Keratinocyte (primary cell): ENCODE measurements at regions not wholly inside any gene's neighbourhood (a gene's known extent, or its start where the extent isn't known, plus 50 kb on each side); places are given as distances from the start of the nearest gene placed in this dataset.

ENCODE experiments used
- DNase-seq: peaks from one replicate; pipeline ENCODE4 v3.0.0-alpha.2; 2011; ENCODE audit warnings: low read depth, missing footprints, low spot score
- FAIRE-seq: peaks from 2 replicates; lab custom pipeline; 2011; peaks lifted over from hg19 to GRCh38; lab: Jason Lieb, UNC
- H2AFZ ChIP-seq: 2 replicates; pipeline ENCODE4 v1.6.0; 2012; ENCODE audit warnings: low read length, control low read depth, inconsistent platforms; ENCODE audit not compliant: control insufficient read depth
- H3K27ac ChIP-seq: 2 replicates; pipeline ENCODE4 v1.5.1; 2011; ENCODE audit warnings: low read length; ENCODE audit not compliant: control insufficient read depth, insufficient read depth
- H3K27me3 ChIP-seq: 3 replicates; pipeline ENCODE4 v1.6.0; 2011; ENCODE audit warnings: low read length; ENCODE audit not compliant: control insufficient read depth, insufficient read depth; ENCODE audit errors: extremely low read depth
- H3K36me3 ChIP-seq, 2 experiments: 2 replicates in 1 of 2; 3 replicates in 1 of 2; pipeline ENCODE4 v1.5.1; 2011; ENCODE audit warnings: low read length in 2 of 2, mild to moderate bottlenecking in 1 of 2; ENCODE audit not compliant: control insufficient read depth in 2 of 2, insufficient read depth in 2 of 2; ENCODE audit errors: extremely low read depth in 1 of 2
- H3K4me1 ChIP-seq: 3 replicates; pipeline ENCODE4 v1.5.1; 2011; ENCODE audit warnings: low read length; ENCODE audit not compliant: control insufficient read depth, insufficient read depth; ENCODE audit errors: extremely low read depth
- H3K4me2 ChIP-seq: 3 replicates; pipeline ENCODE4 v1.6.0; 2011; ENCODE audit warnings: low read depth, low read length; ENCODE audit not compliant: control insufficient read depth, insufficient read depth; ENCODE audit errors: extremely low read depth
- H3K4me3 ChIP-seq, 3 experiments: fragments of 200-600 bp in 1 of 3; sonication (generic) in 1 of 3; 2 replicates in 2 of 3; 3 replicates in 1 of 3; pipeline ENCODE4 v1.5.1; 2011 to 2016; ENCODE audit warnings: low read length in 3 of 3, mild to moderate bottlenecking in 3 of 3, control low read depth in 2 of 3, inconsistent platforms in 1 of 3, low read depth in 1 of 3, mixed read lengths in 1 of 3, mixed run types in 1 of 3, moderate library complexity in 1 of 3; ENCODE audit not compliant: control insufficient read depth in 2 of 3, insufficient read depth in 2 of 3; ENCODE audit errors: extremely low read depth in 1 of 3
- H3K79me2 ChIP-seq: 2 replicates; pipeline ENCODE4 v1.6.0; 2012; ENCODE audit warnings: low read length; ENCODE audit not compliant: control insufficient read depth, insufficient read depth
- H3K9ac ChIP-seq: 3 replicates; pipeline ENCODE4 v1.6.0; 2011; ENCODE audit warnings: low read length; ENCODE audit not compliant: control insufficient read depth, insufficient read depth; ENCODE audit errors: extremely low read depth
- H3K9me1 ChIP-seq: 3 replicates; pipeline ENCODE4 v1.6.0; 2011; ENCODE audit warnings: low read length; ENCODE audit not compliant: control insufficient read depth, insufficient read depth; ENCODE audit errors: extremely low read depth
- H3K9me3 ChIP-seq: 2 replicates; pipeline ENCODE4 v1.5.1; 2012; ENCODE audit warnings: low read depth, low read length; ENCODE audit not compliant: control insufficient read depth
- H4K20me1 ChIP-seq: 3 replicates; pipeline ENCODE4 v1.6.0; 2011; ENCODE audit warnings: low read length; ENCODE audit not compliant: control insufficient read depth, insufficient read depth; ENCODE audit errors: extremely low read depth
- EZH2 ChIP-seq: IDR thresholded peaks from one replicate; pipeline ENCODE4 v1.6.1; 2012; ENCODE audit warnings: inconsistent platforms, mild to moderate bottlenecking, low read length, moderate library complexity
- dilution Hi-C: fragments of 300-500 bp; cut with MboI; formaldehyde crosslinking; loops from one replicate; pipeline ENCODE4 v1.7.0; 2020; ENCODE audit warnings: low sequenced_read_pairs; ENCODE audit not compliant: extremely low pct_ligation_motif_present
- TF ChIP-seq, protein P1 (sequence below), 3 experiments: IDR thresholded peaks in 1 of 3; conservative IDR thresholded peaks in 1 of 3; optimal IDR thresholded peaks in 1 of 3; 2 replicates in 2 of 3; 3 replicates in 1 of 3; pipeline versions ENCODE3 to v1.5.1; 2011; ENCODE audit warnings: low read length in 3 of 3, mild to moderate bottlenecking in 3 of 3, moderate library complexity in 2 of 3, control low read depth in 1 of 3, inconsistent platforms in 1 of 3; ENCODE audit not compliant: insufficient read depth in 2 of 3; ENCODE audit errors: extremely low read depth in 1 of 3

- peaks cover 14% of the 10 kb centered on the region for H3K27me3 ChIP-seq
- H3K9ac ChIP-seq = no peak overlapping the region
- H4K20me1 ChIP-seq = no peaks in the 10 kb centered on the region
- H3K4me3 ChIP-seq = no peak overlapping the region
- no peaks in the 10 kb centered on the region for H3K4me1 ChIP-seq
- dilution Hi-C loops = no loop called here
- H3K9me3 ChIP-seq = no peaks in the 10 kb centered on the region
- H3K27ac ChIP-seq = no peak overlapping the region
- no peak for TF ChIP-seq EZH2
- TF ChIP-seq, protein P1, sequence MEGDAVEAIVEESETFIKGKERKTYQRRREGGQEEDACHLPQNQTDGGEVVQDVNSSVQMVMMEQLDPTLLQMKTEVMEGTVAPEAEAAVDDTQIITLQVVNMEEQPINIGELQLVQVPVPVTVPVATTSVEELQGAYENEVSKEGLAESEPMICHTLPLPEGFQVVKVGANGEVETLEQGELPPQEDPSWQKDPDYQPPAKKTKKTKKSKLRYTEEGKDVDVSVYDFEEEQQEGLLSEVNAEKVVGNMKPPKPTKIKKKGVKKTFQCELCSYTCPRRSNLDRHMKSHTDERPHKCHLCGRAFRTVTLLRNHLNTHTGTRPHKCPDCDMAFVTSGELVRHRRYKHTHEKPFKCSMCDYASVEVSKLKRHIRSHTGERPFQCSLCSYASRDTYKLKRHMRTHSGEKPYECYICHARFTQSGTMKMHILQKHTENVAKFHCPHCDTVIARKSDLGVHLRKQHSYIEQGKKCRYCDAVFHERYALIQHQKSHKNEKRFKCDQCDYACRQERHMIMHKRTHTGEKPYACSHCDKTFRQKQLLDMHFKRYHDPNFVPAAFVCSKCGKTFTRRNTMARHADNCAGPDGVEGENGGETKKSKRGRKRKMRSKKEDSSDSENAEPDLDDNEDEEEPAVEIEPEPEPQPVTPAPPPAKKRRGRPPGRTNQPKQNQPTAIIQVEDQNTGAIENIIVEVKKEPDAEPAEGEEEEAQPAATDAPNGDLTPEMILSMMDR (optimal IDR thresholded peaks at IDR 0.05 in 1 of 3, IDR thresholded peaks at IDR 0.05 in 1 of 3, conservative IDR thresholded peaks at IDR 0.05 in 1 of 3; ENCODE audit: extremely low read depth in 1 of 3, insufficient read depth in 2 of 3, low read length in 3 of 3) = no peak
- FAIRE-seq (no peak), DNase-seq (no peak)
- no peak overlapping the region for H2AFZ ChIP-seq
- no peak overlapping the region for H3K4me2 ChIP-seq
- no peaks in the 10 kb centered on the region for H3K79me2 ChIP-seq
- no peaks in the 10 kb centered on the region for H3K36me3 ChIP-seq
- H3K9me1 ChIP-seq = no peaks in the 10 kb centered on the region
Observed at GRCh38 chr11:69576069-69576782, 64.7 kb upstream of the CCND1 start.

DNA sequence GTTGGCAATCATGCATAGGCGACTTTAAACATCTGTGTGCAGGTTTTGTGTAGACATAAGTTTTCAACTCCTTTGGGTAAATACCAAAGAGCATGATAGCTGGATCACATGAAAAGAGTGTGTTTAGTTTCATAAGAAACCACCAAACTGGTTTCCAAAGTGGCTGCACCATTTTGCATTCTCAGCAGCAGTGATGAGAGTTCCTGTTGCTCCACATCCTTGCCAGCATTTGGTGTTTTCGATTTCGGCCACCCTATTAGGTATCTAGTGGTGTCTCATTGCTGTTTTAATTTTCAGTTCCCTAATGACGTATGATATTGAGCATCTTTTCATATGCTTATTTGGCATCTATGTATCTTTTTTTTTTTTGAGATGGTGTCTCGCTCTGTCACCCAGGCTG is 62.8 kb upstream of the CCND1 start:
- Histone ChIP-seq H3K9me3 (no peaks in the 10 kb centered on the region), H3K4me2 (no peak overlapping the region), H2AFZ (no peak overlapping the region), H3K36me3 (no peaks in the 10 kb centered on the region), H3K4me3 (no peak overlapping the region), H3K4me1 (no peaks in the 10 kb centered on the region), H3K9me1 (no peaks in the 10 kb centered on the region), H3K27me3 (peaks cover 9% of the 10 kb centered on the region), H3K27ac (no peak overlapping the region), H3K9ac (no peak overlapping the region), H3K79me2 (no peaks in the 10 kb centered on the region), H4K20me1 (no peaks in the 10 kb centered on the region)
- DNase-seq (no peak), FAIRE-seq (no peak)
- TF ChIP-seq, protein P1 (optimal IDR thresholded peaks at IDR 0.05 in 1 of 3, IDR thresholded peaks at IDR 0.05 in 1 of 3, conservative IDR thresholded peaks at IDR 0.05 in 1 of 3; ENCODE audit: extremely low read depth in 1 of 3, insufficient read depth in 2 of 3, low read length in 3 of 3) = no peak
- TF ChIP-seq EZH2 = no peak
- dilution Hi-C loops = no loop called here
